Ecto neural progenitor cell (in vitro differentiated cells): ENCODE measurements at regions not wholly inside any gene's neighbourhood (a gene's known extent, or its start where the extent isn't known, plus 50 kb on each side); places are given as distances from the start of the nearest gene placed in this dataset.

ENCODE experiments used
- DNase-seq: peaks from one replicate; pipeline ENCODE4 v3.0.0-alpha.2; 2018; ENCODE audit warnings: low spot score

DNA sequence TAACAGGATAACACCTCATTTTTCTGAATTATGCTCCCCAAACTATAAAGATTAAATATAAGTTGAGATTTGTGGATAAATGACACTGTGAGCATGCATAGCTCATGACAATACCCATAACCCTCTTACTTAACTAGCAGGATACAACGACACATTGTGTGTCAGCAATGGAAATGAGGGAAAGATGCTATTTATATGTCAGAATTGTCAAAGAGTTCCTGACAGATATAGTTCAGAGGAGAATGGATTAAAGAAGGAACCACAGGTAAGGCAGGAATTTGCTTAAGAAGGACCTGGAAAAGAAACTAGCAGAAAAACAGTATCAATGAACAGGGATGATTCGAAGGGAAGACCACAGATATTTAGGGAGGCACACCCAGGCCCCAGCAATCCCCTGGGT is 591.0 kb downstream of the DHX35 start:
- DNase-seq, result no peak

DNA sequence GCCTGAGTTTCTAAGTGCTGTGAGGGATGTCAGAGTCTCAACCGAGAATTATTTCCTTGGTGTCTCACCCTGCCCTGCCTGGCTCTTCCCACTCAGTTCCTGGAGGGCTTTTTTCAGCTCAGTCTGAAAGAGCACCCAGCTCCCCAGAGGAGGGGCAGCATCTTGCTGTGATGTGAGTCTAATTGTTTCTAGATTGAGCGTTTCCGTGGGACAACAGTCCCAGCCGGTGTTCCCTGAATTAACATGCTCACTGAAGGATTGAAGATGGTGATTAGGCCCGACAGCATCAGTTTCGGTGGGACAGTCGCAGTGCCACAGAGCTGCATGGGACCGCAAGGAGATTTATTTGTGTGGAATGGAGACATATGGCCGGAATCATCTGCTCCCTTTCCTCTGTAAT is 587.6 kb downstream of the DHX35 start:
- no peak for DNase-seq

DNA sequence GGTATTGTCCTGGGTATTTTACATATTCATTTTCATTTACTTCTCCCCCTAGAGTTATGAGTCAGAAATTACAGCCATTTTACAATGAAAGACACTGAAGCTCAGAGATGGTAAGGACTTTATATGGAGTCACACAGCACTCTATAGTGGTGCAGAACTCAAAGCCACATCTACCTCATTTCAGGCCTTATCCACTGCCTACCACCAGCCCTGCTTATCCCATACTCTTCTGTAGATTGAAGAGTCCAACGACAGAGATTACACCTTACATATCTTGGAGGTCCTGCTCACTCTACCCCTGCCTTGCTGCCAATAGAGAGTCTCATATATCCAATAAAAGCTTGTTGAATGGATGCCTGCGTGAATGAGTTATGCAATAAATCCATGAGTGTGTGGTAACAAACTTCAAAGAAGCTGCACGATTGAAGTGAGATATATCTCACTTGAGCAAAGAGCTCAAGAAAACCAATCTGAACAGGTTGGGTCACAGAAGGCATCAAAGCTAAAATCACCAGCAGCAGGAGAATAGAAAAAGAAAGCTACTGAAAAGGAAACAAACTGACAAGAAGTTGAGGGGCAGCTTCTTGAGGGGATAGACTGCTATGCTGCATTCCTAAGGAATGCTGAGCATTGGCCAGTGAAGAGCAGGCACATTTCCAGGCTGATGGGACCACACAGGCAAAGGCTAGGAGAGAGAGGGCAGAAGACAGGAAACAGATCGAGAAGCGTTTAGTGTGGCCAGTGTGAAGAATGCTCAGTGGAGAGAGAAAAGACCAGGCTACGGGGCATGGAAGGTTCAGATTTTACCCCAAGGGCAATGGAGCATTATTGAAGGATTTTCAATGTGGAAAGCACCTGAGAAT is 585.6 kb downstream of the DHX35 start:
- DNase-seq, result no peak

DNA sequence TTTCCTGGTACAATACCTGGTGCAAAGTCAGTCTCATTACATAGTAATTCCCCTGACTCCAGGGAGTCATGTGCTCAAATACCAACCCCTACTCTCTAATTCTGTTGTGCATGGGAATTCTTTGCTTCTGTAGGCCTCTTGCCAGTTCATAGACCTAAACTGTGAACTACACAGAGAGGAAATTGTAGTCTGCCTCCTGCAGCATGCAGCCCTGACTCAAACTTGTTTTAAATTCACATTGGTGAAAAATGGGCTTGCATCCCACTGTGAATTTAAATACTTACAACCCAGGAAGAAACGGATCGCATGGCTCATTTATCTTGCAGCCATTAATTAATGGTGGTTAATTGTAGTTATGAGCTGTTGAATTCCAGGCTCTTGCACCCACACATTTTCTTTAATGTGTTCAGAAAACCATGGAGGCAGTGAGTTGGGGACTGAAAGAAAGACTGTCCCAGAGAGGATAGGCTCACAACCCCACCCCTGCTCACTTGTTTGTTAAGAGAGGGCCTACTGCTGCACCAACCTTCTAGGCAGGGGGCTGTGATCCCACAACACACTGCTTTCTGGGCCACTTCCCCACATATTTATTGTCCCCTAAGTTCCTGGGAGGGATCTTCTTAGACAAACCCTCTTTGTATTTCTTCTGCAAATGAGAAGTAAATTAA is 579.1 kb downstream of the DHX35 start:
- DNase-seq, result no peak

GRCh38 chr20:39538317-39538716 is 576.2 kb downstream of the DHX35 start:
- no peak for DNase-seq

DNA sequence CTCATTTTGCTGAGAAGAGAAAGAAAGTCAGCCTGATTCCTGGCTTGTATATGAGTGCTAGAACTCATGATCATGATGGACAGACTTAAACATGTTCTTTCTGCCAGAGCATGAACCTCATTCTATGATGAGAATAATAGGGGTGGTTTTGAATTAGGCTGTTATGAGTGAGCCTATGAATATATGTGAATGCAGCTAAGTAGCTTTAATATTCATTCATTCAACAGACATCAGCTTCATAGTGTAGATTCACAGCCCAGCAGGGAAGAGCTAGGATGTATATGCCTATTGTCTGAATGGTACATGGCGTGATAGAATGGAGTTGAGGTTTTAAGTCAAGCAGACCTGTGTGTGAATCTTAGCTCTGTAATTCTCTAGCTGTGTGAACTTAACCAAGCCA is 573.2 kb downstream of the DHX35 start:
- DNase-seq, result no peak

DNA sequence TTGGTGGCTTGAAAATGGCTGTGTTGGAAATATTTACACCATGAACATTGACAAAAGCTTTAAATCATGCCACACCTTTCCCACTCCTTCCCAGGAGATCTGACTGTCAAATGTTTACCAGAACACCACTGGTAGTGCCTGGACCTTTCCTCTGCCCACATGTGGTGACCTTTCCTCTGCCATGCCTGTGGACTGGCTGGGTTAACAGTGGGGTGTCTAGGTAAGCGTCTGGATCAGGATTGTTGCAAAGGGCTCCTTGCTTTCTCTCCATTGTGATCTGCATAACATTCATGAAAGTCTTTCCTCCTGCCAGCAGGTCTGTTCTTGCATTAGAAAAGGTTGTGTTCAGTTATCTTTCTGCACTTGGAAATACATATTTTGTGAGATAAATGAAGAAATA is 572.7 kb downstream of the DHX35 start:
- DNase-seq, result no peak

DNA sequence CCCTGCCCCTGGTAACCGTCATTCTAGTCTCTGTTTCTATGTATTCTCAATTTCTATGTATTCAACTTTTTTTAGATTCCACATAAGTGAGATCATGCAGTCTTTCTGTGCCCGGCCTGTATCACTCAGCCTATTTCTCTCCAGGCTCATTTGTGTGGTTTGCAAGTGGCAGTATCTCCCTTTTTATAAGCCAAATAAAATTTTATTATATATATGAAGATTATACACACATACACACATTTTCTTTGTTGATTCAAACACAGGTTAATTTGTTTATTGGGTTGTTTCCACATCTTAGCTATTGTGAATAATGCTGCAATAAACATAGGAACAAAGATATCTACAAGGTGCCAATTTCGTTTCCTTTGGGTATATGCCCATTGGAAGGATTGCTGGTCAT is 571.7 kb downstream of the DHX35 start:
- no peak for DNase-seq

DNA sequence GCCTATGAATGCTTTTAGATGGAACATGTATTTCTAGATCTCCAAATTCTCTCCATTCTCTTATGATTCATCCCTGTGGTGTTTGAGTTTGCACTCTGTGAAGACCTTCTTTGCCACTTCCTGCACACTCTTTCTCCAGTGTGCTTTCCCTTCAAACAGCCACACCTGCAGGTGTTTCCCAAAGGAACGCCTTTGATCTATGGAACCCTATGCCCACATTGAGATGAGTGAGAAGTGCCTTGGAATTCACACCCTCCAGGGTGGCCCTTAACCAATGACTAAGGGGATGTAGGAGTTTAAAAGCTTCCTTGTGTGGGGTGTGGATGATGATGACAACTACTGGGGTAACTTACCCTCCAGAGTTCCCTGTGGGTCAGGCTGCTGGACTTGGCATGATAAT is 570.1 kb downstream of the DHX35 start:
- no peak for DNase-seq

- no peak for DNase-seq
Observed at GRCh38 chr20:39528436-39528835, 566.3 kb downstream of the DHX35 start.

DNA sequence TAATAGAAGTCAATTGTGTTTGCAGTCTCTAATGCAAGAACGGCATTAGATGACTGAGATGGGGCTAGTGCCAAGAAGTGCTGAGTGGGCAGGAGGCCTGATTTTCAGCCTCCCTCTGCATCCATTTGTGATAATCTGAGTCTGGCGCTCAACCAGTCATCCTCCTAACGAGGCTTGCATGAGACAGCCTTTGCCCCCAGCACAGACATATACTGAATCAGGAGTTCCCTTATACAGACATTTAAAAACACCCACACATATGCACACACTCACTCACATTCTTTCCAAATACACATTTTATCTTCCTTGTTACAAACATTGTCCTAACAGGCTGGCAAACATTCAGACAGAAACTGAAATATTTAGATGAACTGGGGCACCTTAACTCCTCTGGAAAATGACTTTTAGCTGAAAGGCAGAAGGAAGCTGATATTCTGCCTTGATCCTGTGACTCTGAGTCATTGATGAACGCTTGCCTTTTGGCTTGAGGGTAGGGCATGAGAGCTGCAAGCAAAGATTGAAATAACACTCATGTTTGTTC is 562.3 kb downstream of the DHX35 start:
- DNase-seq, result no peak

DNA sequence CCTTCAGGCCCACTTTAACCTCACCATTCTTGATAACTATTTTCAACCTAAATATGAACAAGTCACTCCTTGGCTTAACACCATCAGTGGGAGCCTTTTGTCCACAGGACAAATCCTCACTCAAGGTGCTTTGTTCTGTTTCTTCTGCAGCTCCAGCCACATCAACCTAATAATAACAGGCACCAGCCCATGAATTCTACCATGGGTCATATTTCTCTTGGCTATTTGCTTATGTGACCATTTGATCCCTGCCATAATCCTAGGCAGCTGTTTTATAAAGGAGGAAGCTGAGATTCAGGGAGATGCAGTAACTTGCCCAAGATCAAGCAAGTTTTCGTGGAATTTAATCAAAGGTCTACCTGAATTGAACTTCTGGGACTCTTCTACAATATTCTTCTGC is 561.3 kb downstream of the DHX35 start:
- DNase-seq, result no peak

- DNase-seq, result no peak
Observed at GRCh38 chr20:39518654-39519053, 556.5 kb downstream of the DHX35 start.

DNA sequence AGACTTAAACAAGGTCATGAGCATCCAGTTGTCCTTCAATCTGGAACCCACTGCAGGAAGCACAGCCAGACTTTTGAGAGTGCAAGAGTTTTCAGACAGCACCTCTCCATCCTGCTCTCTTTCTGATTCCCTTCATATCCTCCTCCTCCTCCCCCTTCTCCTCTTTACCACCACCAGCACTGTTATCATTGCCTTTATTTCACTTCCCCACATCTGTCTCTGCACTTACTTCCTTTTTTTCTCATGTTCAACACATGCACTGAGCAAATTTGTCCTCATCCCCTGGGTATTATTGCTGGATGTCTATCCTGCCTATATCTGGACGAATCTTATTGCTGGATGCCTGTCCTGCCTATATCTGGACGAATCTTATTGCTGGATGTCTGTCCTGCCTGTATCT is 554.8 kb downstream of the DHX35 start:
- DNase-seq, result no peak

DNA sequence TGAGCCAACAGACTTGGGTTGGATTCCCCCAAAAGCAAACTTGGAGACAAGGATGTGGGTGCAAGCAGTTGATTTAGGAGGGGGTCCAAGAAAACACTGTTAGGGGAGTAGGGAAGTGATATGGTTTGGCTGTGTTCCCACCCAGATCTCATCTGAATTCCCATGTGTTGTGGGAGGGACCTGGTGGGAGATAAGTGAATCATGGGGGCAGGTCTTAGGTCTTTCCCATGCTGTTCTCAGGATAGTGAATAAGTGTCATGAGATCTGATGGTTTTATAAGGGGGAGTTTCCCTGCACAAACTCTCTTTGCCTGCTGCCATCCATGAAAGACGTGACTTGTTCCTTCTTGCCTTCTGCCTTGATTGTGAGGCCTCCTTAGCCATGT is 542.6 kb downstream of the DHX35 start:
- DNase-seq, result no peak

DNA sequence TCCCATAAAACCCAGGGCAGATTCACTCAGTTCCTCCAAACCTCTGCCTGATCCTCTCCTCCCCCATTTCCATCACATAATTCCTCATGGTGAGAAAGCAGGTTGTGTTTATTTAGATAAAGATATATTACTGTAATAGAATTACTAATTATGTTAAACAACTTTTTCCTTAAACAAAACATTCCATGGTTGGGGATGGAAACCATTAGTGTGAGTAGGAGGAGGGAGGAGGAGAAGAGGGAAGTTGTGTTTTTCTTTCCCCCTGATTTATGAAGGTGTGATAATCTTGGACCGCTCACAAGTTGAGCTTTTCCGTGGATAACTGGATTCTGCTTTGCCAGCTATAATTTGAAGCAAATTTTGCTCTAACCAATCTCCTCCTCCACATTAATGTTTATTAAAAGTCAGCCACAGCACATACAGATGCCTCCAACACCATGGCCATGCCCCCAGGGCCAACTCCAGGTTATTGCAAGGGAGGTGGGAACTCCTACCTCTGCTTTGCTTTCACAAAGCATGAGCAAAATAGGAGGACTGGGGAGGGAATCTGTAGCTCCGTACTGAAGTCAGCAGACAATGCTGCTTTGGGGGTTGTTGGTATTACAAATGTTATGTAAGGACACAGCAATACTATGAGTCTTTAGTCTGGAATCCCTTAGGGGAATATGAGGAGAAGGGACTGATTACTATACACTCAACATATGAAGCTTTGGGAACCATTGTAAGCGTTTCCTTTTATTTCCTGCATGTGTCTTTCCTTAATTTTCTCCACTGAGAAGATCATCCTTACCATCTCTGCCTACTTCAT is 542.0 kb downstream of the DHX35 start:
- DNase-seq, result no peak

- no peak for DNase-seq
Observed at GRCh38 chr20:39492223-39492797, 530.2 kb downstream of the DHX35 start.

DNA sequence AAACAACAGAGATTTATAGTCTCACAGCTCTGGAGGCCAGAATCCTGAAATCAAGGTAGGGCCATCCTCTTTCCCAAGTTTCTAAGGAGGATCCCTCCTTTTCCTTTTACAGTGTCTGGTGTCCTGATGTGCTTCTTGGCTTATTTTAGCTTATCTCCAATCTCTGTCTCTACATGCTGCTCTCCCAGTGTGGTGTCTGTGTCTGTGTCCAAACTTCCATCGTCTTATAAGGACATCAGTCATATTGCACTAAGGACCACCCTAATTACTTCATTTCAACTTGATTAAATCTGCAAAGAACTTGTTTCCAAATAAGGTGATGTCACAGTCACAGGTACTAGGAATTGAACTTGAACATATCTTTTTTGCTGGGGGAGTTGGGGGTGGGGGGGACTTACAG is 529.6 kb downstream of the DHX35 start:
- no peak for DNase-seq

DNA sequence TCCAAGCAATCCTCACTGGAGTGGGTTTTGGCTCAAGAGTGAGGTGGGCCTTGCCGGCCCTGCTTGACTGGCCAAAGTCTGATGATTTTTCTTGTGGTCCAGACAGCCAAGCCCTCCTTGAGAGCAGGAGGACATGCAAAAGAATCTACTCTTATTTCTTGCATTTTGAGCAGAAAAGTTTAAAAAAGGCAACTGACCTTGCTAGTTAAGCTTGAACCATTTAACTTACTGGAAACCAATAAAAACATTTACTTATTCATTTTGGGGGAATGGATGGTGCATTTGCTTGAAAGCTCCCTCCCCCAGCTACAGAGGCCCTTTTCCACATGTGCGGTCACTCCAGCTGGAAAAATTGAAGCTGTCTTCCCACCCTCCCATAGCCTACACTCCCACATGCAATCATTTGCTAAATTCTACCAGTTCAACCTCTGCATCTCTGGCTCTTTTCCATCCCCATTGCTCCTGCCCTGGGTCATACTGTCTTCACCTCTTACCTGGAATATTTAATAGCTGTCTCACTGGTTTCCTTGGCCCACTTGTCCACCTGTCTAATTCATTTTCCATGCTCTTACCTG is 527.9 kb downstream of the DHX35 start:
- no peak for DNase-seq

DNA sequence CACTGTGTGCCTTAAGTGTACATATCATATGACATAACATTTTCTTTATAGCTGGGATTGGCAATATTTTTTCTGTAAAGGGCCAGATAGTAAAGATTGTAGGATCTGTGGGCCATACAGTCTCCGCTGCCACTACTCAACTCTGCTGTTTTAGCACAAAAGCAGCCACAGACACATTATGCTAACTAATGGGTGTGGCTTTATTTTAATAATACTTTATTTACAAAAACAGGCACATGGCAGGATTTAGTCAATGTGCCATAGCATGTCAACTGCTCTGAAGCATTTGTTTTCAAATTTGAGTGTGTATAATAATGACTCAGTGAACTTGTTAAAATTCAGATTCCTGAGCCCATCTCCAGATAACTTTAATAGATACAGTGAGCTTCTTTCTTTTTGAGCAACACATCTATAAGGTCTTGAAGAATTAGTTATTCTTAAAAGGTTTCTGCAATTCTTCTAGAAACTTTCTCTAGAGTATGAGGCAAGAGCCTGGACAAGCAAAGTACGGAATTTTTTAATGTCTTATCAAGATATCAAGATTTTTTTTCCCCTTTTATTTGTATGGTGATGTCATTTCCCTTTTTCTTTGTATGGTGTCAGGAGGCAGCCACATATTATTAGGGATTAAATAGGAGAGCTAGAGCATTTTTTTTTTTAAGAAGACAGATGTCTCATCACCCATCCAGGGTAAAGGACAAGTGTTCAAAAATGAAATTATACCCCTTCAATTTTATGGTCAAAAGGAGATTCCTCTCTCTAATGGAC is 518.3 kb downstream of the DHX35 start:
- DNase-seq, result no peak

GRCh38 chr20:39479196-39479810 is 517.2 kb downstream of the DHX35 start:
- no peak for DNase-seq
